GM23338 (cell line): ENCODE measurements at regions not wholly inside any gene's neighbourhood (a gene's known extent, or its start where the extent isn't known, plus 50 kb on each side); places are given as distances from the start of the nearest gene placed in this dataset.

ENCODE experiments used
- ATAC-seq: fragments of 200-7000 bp; cut with Tn5 transposase; 3 replicates; pipeline ENCODE4 v1.9.1; 2020
- DNase-seq: peaks from one replicate; pipeline ENCODE4 v3.0.0-alpha.2; 2015; ENCODE audit warnings: low spot score
- H2AFZ ChIP-seq: fragments of 200-600 bp; sonication (generic); 2 replicates; pipeline ENCODE4 v1.8.0; 2016; ENCODE audit warnings: antibody characterized with exemption, mild to moderate bottlenecking, moderate library complexity
- H3F3A ChIP-seq: fragments of 200-600 bp; sonication (generic); replicated peaks from 2 replicates; pipeline ENCODE4 v1.8.0; 2017; ENCODE audit warnings: antibody characterized with exemption, mixed run types, low read depth
- H3K27ac ChIP-seq: fragments of 200-600 bp; sonication (generic); 2 replicates; pipeline ENCODE4 v1.6.1; 2016; ENCODE audit warnings: low read depth
- H3K27me3 ChIP-seq: fragments of 200-600 bp; sonication (generic); 2 replicates; pipeline ENCODE4 v1.8.0; 2016; ENCODE audit warnings: mild to moderate bottlenecking, mixed run types, moderate library complexity; ENCODE audit not compliant: insufficient read depth
- H3K36me3 ChIP-seq: fragments of 200-600 bp; sonication (generic); 2 replicates; pipeline ENCODE4 v1.8.0; 2016; ENCODE audit warnings: mild to moderate bottlenecking; ENCODE audit not compliant: insufficient read depth
- H3K4me1 ChIP-seq: fragments of 200-600 bp; sonication (generic); 2 replicates; pipeline ENCODE4 v1.8.0; 2016; ENCODE audit warnings: mild to moderate bottlenecking, moderate library complexity; ENCODE audit not compliant: insufficient read depth
- H3K4me2 ChIP-seq: fragments of 200-600 bp; sonication (generic); 2 replicates; pipeline ENCODE4 v1.7.1; 2017; ENCODE audit warnings: mixed run types
- H3K4me3 ChIP-seq: fragments of 200-600 bp; sonication (generic); 2 replicates; pipeline ENCODE4 v1.6.1; 2016; ENCODE audit warnings: mixed run types
- H3K79me2 ChIP-seq: fragments of 200-600 bp; sonication (generic); replicated peaks from 2 replicates; pipeline ENCODE4 v1.8.0; 2017; ENCODE audit warnings: mild to moderate bottlenecking; ENCODE audit not compliant: insufficient read depth
- H3K9me2 ChIP-seq: fragments of 200-600 bp; sonication (generic); 2 replicates; pipeline ENCODE4 v1.8.0; 2017; ENCODE audit not compliant: insufficient read depth
- H4K20me1 ChIP-seq: fragments of 200-600 bp; sonication (generic); replicated peaks from 2 replicates; pipeline ENCODE4 v1.8.0; 2017; ENCODE audit warnings: mild to moderate bottlenecking; ENCODE audit not compliant: insufficient read depth
- H3K27ac Mint-ChIP-seq: 2 replicates; pipeline ENCODE4 v1.8.0; 2020; ENCODE audit warnings: inconsistent platforms, mild to moderate bottlenecking, moderate library complexity, mixed read lengths
- H3K27me3 Mint-ChIP-seq: 3 replicates; pipeline ENCODE4 v1.8.0; 2022; ENCODE audit warnings: low read depth, mild to moderate bottlenecking, moderate library complexity, mixed read lengths, inconsistent platforms; ENCODE audit not compliant: insufficient read depth, poor library complexity
- H3K36me3 Mint-ChIP-seq: 3 replicates; pipeline ENCODE4 v1.8.0; 2021; ENCODE audit warnings: low read depth, mild to moderate bottlenecking, inconsistent platforms, moderate library complexity, mixed read lengths
- H3K4me1 Mint-ChIP-seq: 3 replicates; pipeline ENCODE4 v1.8.0; 2020; ENCODE audit warnings: mild to moderate bottlenecking, inconsistent platforms, mixed read lengths
- H3K4me3 Mint-ChIP-seq: 3 replicates; pipeline ENCODE4 v1.8.0; 2021; ENCODE audit warnings: moderate library complexity, mild to moderate bottlenecking, inconsistent platforms, mixed read lengths
- H3K9me3 Mint-ChIP-seq: 3 replicates; pipeline ENCODE4 v1.8.0; 2020; ENCODE audit warnings: moderate library complexity, mild to moderate bottlenecking, inconsistent platforms, mixed read lengths
- EZH2phosphoT487 ChIP-seq: fragments of 200-600 bp; sonication (generic); IDR thresholded peaks from one replicate; pipeline ENCODE4 v1.8.1; 2018; ENCODE audit warnings: antibody characterized with exemption; ENCODE audit not compliant: unreplicated experiment
- JUNB ChIP-seq: IDR thresholded peaks from one replicate; pipeline ENCODE4 v1.6.1; 2016; ENCODE audit warnings: antibody characterized with exemption; ENCODE audit not compliant: unreplicated experiment
- NANOG ChIP-seq: IDR thresholded peaks from 2 replicates; pipeline ENCODE4 v1.6.1; 2016; ENCODE audit warnings: antibody characterized with exemption, borderline replicate concordance
- TF ChIP-seq, protein P1 (sequence below): IDR thresholded peaks from 2 replicates; pipeline ENCODE4 v1.6.1; 2016; ENCODE audit warnings: antibody characterized with exemption
- TF ChIP-seq, protein P2 (sequence below), 2 experiments: fragments of 200-600 bp in 1 of 2; sonication (generic) in 1 of 2; conservative IDR thresholded peaks; 2 replicates each; pipeline versions ENCODE4 v1.5.1 to v1.6.1; 2016 to 2017; ENCODE audit warnings: antibody characterized with exemption in 2 of 2, low read depth in 2 of 2, mild to moderate bottlenecking in 2 of 2, moderate library complexity in 1 of 2
- TF ChIP-seq, protein P3 (sequence below): IDR thresholded peaks from one replicate; pipeline ENCODE4 v1.6.1; 2018; ENCODE audit warnings: antibody characterized with exemption; ENCODE audit not compliant: unreplicated experiment

DNA sequence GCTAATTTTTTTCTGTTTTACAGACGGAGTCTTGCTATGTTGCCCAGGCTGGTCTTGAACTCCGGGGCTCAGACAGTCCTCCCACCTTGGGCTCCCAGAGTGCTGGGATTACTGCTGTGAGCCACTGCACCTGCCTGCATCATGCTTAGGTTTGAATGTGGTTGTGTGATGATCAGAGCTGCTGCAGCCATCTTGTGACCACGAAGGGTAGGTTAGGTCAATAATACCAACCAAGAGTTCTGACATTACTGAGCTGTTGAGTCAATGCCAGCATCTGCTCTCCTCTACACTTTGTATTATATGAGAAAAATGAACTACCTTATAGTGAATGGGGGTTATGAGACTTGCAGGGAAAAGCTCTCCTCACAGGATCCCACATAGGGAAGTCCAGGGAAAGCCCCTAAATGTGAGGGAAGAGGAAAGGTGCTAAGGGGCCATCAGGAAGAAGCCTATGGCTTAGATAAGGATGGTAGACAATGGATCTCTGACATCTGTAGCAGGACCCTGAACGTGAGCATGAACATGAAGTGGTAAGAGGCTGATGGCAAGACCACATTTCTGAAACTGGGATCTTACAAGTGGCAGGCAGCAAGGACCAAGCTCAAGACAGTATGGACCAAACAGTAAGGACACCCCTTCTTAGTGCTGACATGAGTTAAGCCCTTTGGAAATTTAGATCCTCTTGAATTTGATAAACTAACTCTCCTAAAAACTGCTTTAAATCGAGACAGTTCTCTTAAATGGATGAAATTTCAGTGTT lies 75.7 kb upstream of the ZNF169 start:
- no peak overlapping the region for H3K4me2 ChIP-seq
- no peaks in the 10 kb centered on the region for H3K4me1 ChIP-seq
- no peak overlapping the region for H2AFZ ChIP-seq
- H3K4me3 Mint-ChIP-seq: no peak overlapping the region
- TF ChIP-seq JUNB: no peak
- TF ChIP-seq, protein P1, sequence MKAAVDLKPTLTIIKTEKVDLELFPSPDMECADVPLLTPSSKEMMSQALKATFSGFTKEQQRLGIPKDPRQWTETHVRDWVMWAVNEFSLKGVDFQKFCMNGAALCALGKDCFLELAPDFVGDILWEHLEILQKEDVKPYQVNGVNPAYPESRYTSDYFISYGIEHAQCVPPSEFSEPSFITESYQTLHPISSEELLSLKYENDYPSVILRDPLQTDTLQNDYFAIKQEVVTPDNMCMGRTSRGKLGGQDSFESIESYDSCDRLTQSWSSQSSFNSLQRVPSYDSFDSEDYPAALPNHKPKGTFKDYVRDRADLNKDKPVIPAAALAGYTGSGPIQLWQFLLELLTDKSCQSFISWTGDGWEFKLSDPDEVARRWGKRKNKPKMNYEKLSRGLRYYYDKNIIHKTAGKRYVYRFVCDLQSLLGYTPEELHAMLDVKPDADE: no peak
- TF ChIP-seq, protein P2, sequence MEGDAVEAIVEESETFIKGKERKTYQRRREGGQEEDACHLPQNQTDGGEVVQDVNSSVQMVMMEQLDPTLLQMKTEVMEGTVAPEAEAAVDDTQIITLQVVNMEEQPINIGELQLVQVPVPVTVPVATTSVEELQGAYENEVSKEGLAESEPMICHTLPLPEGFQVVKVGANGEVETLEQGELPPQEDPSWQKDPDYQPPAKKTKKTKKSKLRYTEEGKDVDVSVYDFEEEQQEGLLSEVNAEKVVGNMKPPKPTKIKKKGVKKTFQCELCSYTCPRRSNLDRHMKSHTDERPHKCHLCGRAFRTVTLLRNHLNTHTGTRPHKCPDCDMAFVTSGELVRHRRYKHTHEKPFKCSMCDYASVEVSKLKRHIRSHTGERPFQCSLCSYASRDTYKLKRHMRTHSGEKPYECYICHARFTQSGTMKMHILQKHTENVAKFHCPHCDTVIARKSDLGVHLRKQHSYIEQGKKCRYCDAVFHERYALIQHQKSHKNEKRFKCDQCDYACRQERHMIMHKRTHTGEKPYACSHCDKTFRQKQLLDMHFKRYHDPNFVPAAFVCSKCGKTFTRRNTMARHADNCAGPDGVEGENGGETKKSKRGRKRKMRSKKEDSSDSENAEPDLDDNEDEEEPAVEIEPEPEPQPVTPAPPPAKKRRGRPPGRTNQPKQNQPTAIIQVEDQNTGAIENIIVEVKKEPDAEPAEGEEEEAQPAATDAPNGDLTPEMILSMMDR (conservative IDR thresholded peaks at IDR 0.05; ENCODE audit: low read depth in 2 of 2): no peak
- TF ChIP-seq, protein P3, sequence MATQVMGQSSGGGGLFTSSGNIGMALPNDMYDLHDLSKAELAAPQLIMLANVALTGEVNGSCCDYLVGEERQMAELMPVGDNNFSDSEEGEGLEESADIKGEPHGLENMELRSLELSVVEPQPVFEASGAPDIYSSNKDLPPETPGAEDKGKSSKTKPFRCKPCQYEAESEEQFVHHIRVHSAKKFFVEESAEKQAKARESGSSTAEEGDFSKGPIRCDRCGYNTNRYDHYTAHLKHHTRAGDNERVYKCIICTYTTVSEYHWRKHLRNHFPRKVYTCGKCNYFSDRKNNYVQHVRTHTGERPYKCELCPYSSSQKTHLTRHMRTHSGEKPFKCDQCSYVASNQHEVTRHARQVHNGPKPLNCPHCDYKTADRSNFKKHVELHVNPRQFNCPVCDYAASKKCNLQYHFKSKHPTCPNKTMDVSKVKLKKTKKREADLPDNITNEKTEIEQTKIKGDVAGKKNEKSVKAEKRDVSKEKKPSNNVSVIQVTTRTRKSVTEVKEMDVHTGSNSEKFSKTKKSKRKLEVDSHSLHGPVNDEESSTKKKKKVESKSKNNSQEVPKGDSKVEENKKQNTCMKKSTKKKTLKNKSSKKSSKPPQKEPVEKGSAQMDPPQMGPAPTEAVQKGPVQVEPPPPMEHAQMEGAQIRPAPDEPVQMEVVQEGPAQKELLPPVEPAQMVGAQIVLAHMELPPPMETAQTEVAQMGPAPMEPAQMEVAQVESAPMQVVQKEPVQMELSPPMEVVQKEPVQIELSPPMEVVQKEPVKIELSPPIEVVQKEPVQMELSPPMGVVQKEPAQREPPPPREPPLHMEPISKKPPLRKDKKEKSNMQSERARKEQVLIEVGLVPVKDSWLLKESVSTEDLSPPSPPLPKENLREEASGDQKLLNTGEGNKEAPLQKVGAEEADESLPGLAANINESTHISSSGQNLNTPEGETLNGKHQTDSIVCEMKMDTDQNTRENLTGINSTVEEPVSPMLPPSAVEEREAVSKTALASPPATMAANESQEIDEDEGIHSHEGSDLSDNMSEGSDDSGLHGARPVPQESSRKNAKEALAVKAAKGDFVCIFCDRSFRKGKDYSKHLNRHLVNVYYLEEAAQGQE: no peak
- no peak for DNase-seq
- peaks cover 19% of the 10 kb centered on the region for H3K27me3 Mint-ChIP-seq
- H4K20me1 ChIP-seq: peaks cover 18% of the 10 kb centered on the region
- peaks cover 22% of the 10 kb centered on the region for H3K79me2 ChIP-seq
- ATAC-seq: no peak
- H3K36me3 Mint-ChIP-seq: peaks cover 28% of the 10 kb centered on the region
- no peak overlapping the region for H3K4me3 ChIP-seq
- no peaks in the 10 kb centered on the region for H3K9me2 ChIP-seq
- peaks cover 11% of the 10 kb centered on the region; the same call in 2 of the 3 replicates for H3K4me1 Mint-ChIP-seq
- H3K9me3 Mint-ChIP-seq: peaks cover 9% of the 10 kb centered on the region; the same call in 2 of the 3 replicates
- H3K27me3 ChIP-seq: no peaks in the 10 kb centered on the region
- no peak overlapping the region for H3K27ac ChIP-seq
- H3F3A ChIP-seq: 0 out of 2 replicates have a peak, but pooled peaks cover 4% of the 10 kb centered on the region
- no peak overlapping the region for H3K27ac Mint-ChIP-seq
- no peaks in the 10 kb centered on the region for H3K36me3 ChIP-seq

GRCh38 chr9:94188246-94188645 lies 70.9 kb upstream of the ZNF169 start:
- Mint-ChIP-seq H3K4me3 (no peak overlapping the region), H3K36me3 (peaks cover 33% of the 10 kb centered on the region), H3K9me3 (peaks cover 29% of the 10 kb centered on the region), H3K27me3 (no peaks in the 10 kb centered on the region), H3K27ac (no peak overlapping the region), H3K4me1 (no peaks in the 10 kb centered on the region)
- H3K79me2 ChIP-seq: no peaks in the 10 kb centered on the region
- no peaks in the 10 kb centered on the region for H3K27me3 ChIP-seq
- H3K4me1 ChIP-seq: no peaks in the 10 kb centered on the region
- H3K4me3 ChIP-seq: no peak overlapping the region
- H4K20me1 ChIP-seq: 0 out of 2 replicates have a peak, but pooled peaks cover 3% of the 10 kb centered on the region
- ATAC-seq (no peak), DNase-seq (no peak)
- H3K9me2 ChIP-seq: peaks cover 3% of the 10 kb centered on the region
- H2AFZ ChIP-seq: no peak overlapping the region
- H3F3A ChIP-seq: no peaks in the 10 kb centered on the region
- H3K36me3 ChIP-seq: no peaks in the 10 kb centered on the region; the same call in 1 of the 2 replicates
- no peak overlapping the region for H3K27ac ChIP-seq
- H3K4me2 ChIP-seq: no peak overlapping the region
- TF ChIP-seq, protein P2 (conservative IDR thresholded peaks at IDR 0.05; ENCODE audit: low read depth in 2 of 2): no peak
- TF ChIP-seq, protein P1: no peak
- no peak for TF ChIP-seq JUNB
- no peak for TF ChIP-seq EZH2phosphoT487
- TF ChIP-seq NANOG: no peak
